Fibroblast of mammary gland (primary cell): ENCODE measurements at regions not wholly inside any gene's neighbourhood (a gene's known extent, or its start where the extent isn't known, plus 50 kb on each side); places are given as distances from the start of the nearest gene placed in this dataset.

ENCODE experiments used
- DNase-seq: peaks from one replicate; pipeline ENCODE4 v3.0.0-alpha.2; 2010; ENCODE audit warnings: low read depth
- H3K4me3 ChIP-seq: 2 replicates; pipeline ENCODE4 v1.5.1; 2011; ENCODE audit warnings: low read depth, mild to moderate bottlenecking, low read length, moderate library complexity; ENCODE audit not compliant: control insufficient read depth
- CTCF ChIP-seq: conservative IDR thresholded peaks from 2 replicates; pipeline ENCODE4 v1.5.1; 2011; ENCODE audit warnings: low read depth, low read length, inconsistent platforms; ENCODE audit not compliant: control insufficient read depth, insufficient read depth

- TF ChIP-seq CTCF = no peak
- no peak overlapping the region for H3K4me3 ChIP-seq
- DNase-seq = no peak
These were observed 261.0 kb upstream of the DDX18 start for GRCh38 chr2:117553448-117553847.

- no peak for DNase-seq
- no peak for TF ChIP-seq CTCF
- H3K4me3 ChIP-seq = no peak overlapping the region
These were observed 258.5 kb upstream of the DDX18 start for GRCh38 chr2:117555965-117556364.

- TF ChIP-seq CTCF = no peak
These were observed 256.9 kb upstream of the DDX18 start for GRCh38 chr2:117557626-117558025.

GRCh38 chr2:117562654-117563053 is 251.8 kb upstream of the DDX18 start:
- no peak for TF ChIP-seq CTCF
- no peak overlapping the region for H3K4me3 ChIP-seq
- no peak for DNase-seq

More at GRCh38 chr2:117557626-117558025, 256.9 kb upstream of the DDX18 start:
- no peak overlapping the region for H3K4me3 ChIP-seq
- no peak for DNase-seq

GRCh38 chr2:117571590-117572349 is 242.7 kb upstream of the DDX18 start:
- no peak overlapping the region for H3K4me3 ChIP-seq
- no peak for TF ChIP-seq CTCF
- DNase-seq = no peak

GRCh38 chr2:117587310-117587709 is 227.2 kb upstream of the DDX18 start:
- H3K4me3 ChIP-seq = no peak overlapping the region
- TF ChIP-seq CTCF = no peak
- no peak for DNase-seq
